HG03575 (cell line): ENCODE measurements at regions not wholly inside any gene's neighbourhood (a gene's known extent, or its start where the extent isn't known, plus 50 kb on each side); places are given as distances from the start of the nearest gene placed in this dataset.

Experiments used
- ATAC-seq: cut with Tn5 transposase; IDR thresholded peaks from one replicate; pipeline ENCODE4 v1.9.1; 2021; ENCODE audit not compliant: unreplicated experiment, insufficient number of reproducible peaks, low FRiP score; ENCODE audit errors: extremely low read depth

DNA sequence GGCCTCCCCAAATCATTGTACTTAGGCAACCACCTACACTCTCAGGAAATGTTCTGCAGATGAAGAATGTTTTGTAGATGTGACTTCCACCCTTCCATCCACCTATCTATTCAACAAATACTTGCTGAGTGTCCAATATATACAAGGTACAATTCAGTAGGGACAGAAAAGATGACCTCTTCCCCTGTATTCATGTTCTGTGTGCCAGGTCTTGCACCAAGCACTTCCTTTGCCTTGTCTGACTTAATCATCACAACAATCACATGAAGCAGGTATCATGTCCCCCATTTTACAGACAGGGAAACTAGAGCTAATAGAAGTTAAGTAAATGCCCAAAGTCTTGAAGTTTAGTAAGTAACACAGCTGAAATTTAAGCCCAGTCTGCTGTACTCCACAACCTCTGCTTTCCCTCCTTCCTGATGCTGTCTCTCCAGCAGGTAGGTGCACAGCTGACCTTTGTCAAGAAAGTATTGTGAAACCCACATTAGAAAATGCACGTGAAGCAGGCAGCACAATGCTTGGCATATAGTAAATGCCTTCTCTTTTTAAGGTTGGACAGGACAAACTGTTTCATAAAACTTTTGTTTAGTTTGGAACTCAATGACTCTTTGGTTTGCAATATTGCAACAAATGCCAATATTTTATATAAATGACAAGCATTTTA lies 296.5 kb downstream of the DEPDC1B start:
- no peak for ATAC-seq

GRCh38 chr5:60402161-60402785 lies 297.7 kb downstream of the DEPDC1B start:
- no peak for ATAC-seq

DNA sequence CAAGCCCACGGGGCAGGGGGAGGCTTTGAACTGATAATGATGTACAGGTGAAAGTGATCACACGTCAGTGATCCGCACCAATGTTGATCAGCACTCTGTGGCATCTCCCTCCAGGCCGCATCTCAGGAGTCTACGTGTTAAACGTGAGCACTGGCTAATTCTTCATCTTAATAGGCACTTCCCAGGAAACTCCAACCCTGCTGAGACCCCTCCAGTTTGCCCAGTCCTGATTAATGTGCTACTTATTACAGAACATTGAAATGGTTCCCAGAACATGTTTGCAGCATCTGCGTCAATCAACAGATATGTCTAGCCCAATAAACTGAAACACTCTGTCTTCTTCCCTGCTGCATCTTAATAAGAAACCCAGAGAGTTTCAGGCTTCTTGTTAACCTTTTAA lies 298.4 kb downstream of the DEPDC1B start:
- no peak for ATAC-seq

DNA sequence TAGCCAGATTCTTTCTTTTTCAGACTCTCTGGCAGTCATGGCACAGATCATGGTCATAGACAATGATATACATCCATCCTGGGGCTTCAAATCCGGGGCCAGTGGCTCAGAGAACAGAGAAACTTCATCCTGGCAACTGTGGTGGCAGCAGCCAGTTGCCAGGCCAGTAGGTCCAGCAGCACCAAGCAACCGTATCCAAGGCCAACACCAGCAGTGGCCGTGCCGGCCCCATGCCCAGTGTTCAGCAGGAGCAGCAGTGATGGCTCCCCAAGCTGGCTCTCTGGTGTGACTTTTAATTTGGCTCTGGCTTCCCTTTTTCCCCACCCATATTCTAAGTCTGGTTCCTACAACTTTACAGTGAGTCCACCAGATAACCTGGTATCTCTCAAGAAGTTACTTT lies 300.5 kb downstream of the DEPDC1B start:
- ATAC-seq = no peak

- ATAC-seq = no peak
Measured at GRCh38 chr5:60395712-60396329, 304.1 kb downstream of the DEPDC1B start.

DNA sequence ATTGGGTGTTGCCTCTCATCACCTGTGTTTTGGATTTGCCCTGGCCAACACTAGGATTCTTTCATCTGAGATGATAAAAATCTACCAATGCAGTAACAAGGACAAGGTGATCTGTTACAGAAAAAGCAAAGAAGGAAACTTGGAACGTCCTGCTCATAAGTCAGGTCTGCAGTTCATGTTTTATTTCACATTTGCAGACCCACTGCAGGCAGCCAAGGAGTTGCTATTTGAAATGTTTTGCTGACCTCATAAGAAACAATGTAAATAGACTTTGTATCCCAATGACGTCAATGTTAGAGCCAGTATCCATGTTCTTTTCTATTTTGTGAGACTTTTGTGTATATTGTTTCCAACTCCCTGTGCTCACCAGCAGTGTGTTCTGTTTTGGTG lies 312.9 kb downstream of the DEPDC1B start:
- ATAC-seq = no peak

- no peak for ATAC-seq
Measured at GRCh38 chr5:60386436-60387050, 313.4 kb downstream of the DEPDC1B start.

- ATAC-seq = no peak
Measured at GRCh38 chr5:60382716-60383115, 317.2 kb downstream of the DEPDC1B start.

GRCh38 chr5:60379907-60380306 lies 320.1 kb downstream of the DEPDC1B start:
- no peak for ATAC-seq

GRCh38 chr5:60377826-60378225 lies 322.1 kb downstream of the DEPDC1B start:
- no peak for ATAC-seq

- ATAC-seq = no peak
Measured at GRCh38 chr5:60376860-60377259, 323.1 kb downstream of the DEPDC1B start.

DNA sequence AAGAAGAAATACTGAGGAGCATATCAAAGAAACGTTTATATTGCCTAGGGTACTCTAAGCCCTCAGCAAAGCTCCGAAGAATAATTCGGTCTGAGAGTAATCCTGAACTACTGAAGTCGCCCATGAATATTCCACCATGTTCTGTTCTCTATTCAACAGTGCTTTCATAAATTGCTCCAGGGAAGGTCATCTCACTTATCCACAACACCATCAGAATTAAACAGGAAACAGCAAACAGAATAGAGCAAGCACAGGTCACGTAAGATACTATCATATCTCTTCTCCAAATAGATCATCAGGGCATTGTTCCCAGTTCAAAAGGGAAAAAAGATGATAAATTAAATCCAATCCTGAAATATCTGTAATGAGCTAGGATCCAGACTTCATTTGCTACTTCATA lies 325.6 kb downstream of the DEPDC1B start:
- ATAC-seq = no peak

- ATAC-seq = no peak
Measured at GRCh38 chr5:60372786-60373185, 327.2 kb downstream of the DEPDC1B start.

- ATAC-seq = no peak
Measured at GRCh38 chr5:60371065-60371464, 328.9 kb downstream of the DEPDC1B start.

DNA sequence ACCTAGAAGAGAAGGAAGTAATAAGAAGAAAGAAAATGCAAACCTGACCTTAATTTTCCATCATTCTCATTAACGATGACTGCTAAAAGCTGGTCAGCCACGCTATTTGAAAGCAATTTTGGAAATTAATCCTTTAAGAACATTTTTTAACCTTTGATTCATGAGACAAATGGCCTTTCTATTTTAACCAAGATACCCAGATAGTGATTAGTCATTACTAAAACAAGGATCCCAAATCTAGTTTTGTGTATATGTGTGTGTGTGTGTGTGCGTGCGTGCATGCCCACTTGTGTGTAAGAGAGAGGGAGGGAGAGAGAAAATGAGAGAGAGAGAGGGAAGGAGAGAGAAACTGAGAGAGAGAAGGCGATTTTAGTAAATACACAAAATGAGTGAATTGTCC lies 329.5 kb downstream of the DEPDC1B start:
- ATAC-seq = no peak

GRCh38 chr5:60369391-60369790 lies 330.6 kb downstream of the DEPDC1B start:
- ATAC-seq = no peak

DNA sequence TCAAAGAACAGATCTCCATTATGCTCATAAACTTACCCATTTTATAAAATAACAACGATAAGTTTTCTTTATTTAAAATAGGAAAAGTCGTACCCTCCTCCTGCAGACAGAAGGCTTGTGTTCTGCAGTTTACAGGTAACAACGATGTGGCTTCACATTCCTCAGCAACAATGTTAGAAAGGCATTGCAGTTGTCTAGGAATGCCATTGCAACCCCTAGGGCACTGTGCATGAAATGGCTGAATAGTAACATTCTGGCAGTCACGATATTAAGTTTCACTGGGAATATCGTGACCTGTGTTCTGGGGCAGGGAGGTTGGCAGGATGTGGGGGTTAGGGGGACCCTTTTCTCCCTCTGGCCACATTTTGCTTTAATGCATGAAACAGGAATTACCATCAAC lies 331.9 kb downstream of the DEPDC1B start:
- no peak for ATAC-seq

DNA sequence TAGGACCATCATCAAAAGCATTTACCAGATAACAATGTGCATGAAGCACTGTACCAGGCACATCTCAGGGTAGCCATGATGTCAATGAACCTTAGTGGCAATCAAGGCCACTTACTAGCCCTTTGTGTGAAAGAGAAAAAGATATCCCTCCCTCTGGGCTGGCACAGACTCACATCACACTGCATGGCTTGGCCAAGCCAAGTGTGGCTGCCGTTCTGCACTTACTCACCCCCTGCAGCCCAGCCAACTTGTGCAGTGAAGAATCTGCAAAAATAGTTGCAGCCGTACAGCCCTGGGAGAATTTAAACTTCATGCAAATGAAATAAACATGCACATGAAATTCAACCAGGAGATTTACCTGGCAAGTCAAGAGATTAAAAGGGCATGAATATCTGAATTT lies 333.5 kb downstream of the DEPDC1B start:
- no peak for ATAC-seq

DNA sequence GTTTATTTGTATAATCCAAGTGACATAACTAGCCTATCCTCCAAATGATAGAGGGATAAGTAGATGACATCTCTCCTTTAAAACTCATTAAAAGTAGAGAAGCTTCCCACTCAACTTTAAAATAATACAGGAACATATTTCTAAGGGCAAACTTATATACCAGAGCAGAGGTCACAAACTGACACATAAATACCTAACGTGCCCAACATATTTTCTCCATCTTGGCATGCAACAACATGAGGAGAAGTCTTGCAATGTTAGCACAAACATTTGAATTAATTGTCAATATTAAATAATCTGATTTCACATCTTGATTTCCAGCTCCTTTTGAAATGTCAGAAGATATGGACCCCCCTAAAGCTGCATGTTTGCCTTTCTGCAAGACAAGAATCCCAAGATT lies 335.0 kb downstream of the DEPDC1B start:
- no peak for ATAC-seq

DNA sequence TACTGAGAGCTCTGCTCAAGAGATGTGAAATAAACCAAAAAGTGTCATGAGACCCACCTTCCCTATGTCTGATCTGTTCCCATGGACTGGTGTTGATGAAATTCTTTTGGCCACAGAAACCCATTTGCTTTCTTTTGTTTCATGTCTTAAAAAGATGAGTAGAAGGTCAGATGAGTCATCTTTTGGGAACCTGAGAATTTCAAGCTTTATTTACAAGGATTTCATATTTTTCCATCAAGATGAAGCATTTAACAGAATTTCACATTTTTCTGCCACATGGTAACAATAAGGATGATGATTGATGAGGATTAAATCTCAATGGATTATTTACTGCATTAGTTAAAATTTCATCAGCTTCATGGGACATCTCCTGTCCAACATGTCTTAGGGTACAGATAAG lies 337.8 kb downstream of the DEPDC1B start:
- ATAC-seq = no peak
